Neural cell (in vitro differentiated cells): ENCODE measurements at regions not wholly inside any gene's neighbourhood (a gene's known extent, or its start where the extent isn't known, plus 50 kb on each side); places are given as distances from the start of the nearest gene placed in this dataset.

ENCODE experiments used
- H2AFZ ChIP-seq: fragments of 200-600, 300-800 bp; sonication (generic), shearing (Covaris generic); 2 replicates; pipeline ENCODE4 v1.6.0; 2014; ENCODE audit warnings: low read depth, mild to moderate bottlenecking, antibody characterized with exemption, low read length, moderate library complexity
- H3F3A ChIP-seq: fragments of 200-600 bp; shearing (Covaris generic); 2 replicates; pipeline ENCODE4 v1.6.1; 2016; ENCODE audit warnings: mild to moderate bottlenecking, moderate library complexity, mixed read lengths, antibody characterized with exemption, low read length; ENCODE audit not compliant: insufficient read depth, poor library complexity, severe bottlenecking
- H3K27ac ChIP-seq: fragments of 200-600, 300-800 bp; sonication (generic), shearing (Covaris generic); 2 replicates; pipeline ENCODE4 v1.5.1; 2014; ENCODE audit warnings: mild to moderate bottlenecking, low read length, moderate library complexity
- H3K27me3 ChIP-seq: fragments of 300-800, 200-600 bp; sonication (generic), shearing (Covaris generic); 2 replicates; pipeline ENCODE4 v1.6.0; 2014; ENCODE audit warnings: mild to moderate bottlenecking, low read depth, low read length, moderate library complexity; ENCODE audit not compliant: insufficient read depth
- H3K36me3 ChIP-seq: fragments of 300-800, 200-600 bp; sonication (generic), shearing (Covaris generic); 2 replicates; pipeline ENCODE4 v1.5.1; 2014; ENCODE audit warnings: mild to moderate bottlenecking, antibody characterized with exemption, low read length, moderate library complexity; ENCODE audit not compliant: insufficient read depth
- H3K4me2 ChIP-seq: fragments of 300-800, 200-600 bp; sonication (generic), shearing (Covaris generic); 2 replicates; pipeline ENCODE4 v1.6.0; 2014; ENCODE audit warnings: mild to moderate bottlenecking, low read length
- H3K4me3 ChIP-seq: fragments of 300-800, 200-600 bp; sonication (generic), shearing (Covaris generic); 2 replicates; pipeline ENCODE4 v1.5.1; 2014; ENCODE audit warnings: mild to moderate bottlenecking, low read length, moderate library complexity
- H3K79me2 ChIP-seq: fragments of 200-600 bp; shearing (Covaris generic); replicated peaks from 2 replicates; pipeline ENCODE4 v1.6.0; 2014; ENCODE audit warnings: mild to moderate bottlenecking, low read length, moderate library complexity; ENCODE audit not compliant: insufficient read depth
- H3K9ac ChIP-seq: fragments of 300-800, 200-600 bp; sonication (generic), shearing (Covaris generic); 2 replicates; pipeline ENCODE4 v1.6.1; 2016; ENCODE audit warnings: mild to moderate bottlenecking, low read length, mixed read lengths
- H3K9me2 ChIP-seq: fragments of 200-600 bp; shearing (Covaris generic); 2 replicates; pipeline ENCODE4 v1.6.1; 2016; ENCODE audit warnings: mild to moderate bottlenecking, low read length, mixed read lengths; ENCODE audit not compliant: insufficient read depth
- H3K9me3 ChIP-seq: fragments of 200-600, 300-800 bp; sonication (generic), shearing (Covaris generic); 2 replicates; pipeline ENCODE4 v1.6.1; 2016; ENCODE audit warnings: mild to moderate bottlenecking, mixed run types, low read length, moderate library complexity, mixed read lengths
- H4K20me1 ChIP-seq: fragments of 200-600 bp; shearing (Covaris generic); 2 replicates; pipeline ENCODE4 v1.6.1; 2016; ENCODE audit warnings: mild to moderate bottlenecking, mixed run types; ENCODE audit not compliant: insufficient read depth
- CTCF ChIP-seq: fragments of 450-650 bp; IDR thresholded peaks from 2 replicates; pipeline ENCODE4 v1.5.1; 2014; ENCODE audit warnings: antibody characterized with exemption, mild to moderate bottlenecking, moderate library complexity; ENCODE audit not compliant: poor library complexity, severe bottlenecking
- EP300 ChIP-seq: fragments of 450-650 bp; conservative IDR thresholded peaks from 2 replicates; pipeline ENCODE4 v1.6.1; 2014; ENCODE audit warnings: antibody characterized with exemption, mild to moderate bottlenecking, moderate library complexity; ENCODE audit not compliant: poor library complexity, severe bottlenecking
- EZH2 ChIP-seq: fragments of 200-600, 300-800 bp; shearing (Covaris generic), sonication (generic); IDR thresholded peaks from 2 replicates; pipeline ENCODE4 v1.6.1; 2014; ENCODE audit warnings: antibody characterized with exemption, low read length, borderline replicate concordance, mild to moderate bottlenecking; ENCODE audit not compliant: insufficient read depth, poor library complexity, severe bottlenecking
- MXI1 ChIP-seq: fragments of 450-650 bp; conservative IDR thresholded peaks from 2 replicates; pipeline ENCODE4 v1.6.1; 2014; ENCODE audit warnings: antibody characterized with exemption, mild to moderate bottlenecking; ENCODE audit not compliant: poor library complexity, severe bottlenecking
- POLR2AphosphoS5 ChIP-seq: IDR thresholded peaks from 2 replicates; pipeline ENCODE4 v1.6.1; 2012
- RAD21 ChIP-seq: fragments of 450-650 bp; conservative IDR thresholded peaks from 2 replicates; pipeline ENCODE4 v1.6.1; 2014; ENCODE audit warnings: antibody characterized with exemption, mild to moderate bottlenecking, moderate library complexity
- REST ChIP-seq: IDR thresholded peaks from 2 replicates; pipeline ENCODE4 v1.6.1; 2012; ENCODE audit warnings: borderline replicate concordance
- SMC3 ChIP-seq: fragments of 450-650 bp; conservative IDR thresholded peaks from 2 replicates; pipeline ENCODE4 v1.6.1; 2014; ENCODE audit warnings: antibody characterized with exemption, mild to moderate bottlenecking, moderate library complexity; ENCODE audit not compliant: poor library complexity
- TAF1 ChIP-seq: IDR thresholded peaks from 2 replicates; pipeline ENCODE4 v1.6.1; 2012; ENCODE audit warnings: low read depth

- Histone ChIP-seq H3K27me3 (no peaks in the 10 kb centered on the region), H3K4me3 (no peak overlapping the region)
- TF ChIP-seq POLR2AphosphoS5, result no peak
These were observed 1395.6 kb downstream of the SUCLG1 start for GRCh38 chr2:83063511-83063910.

DNA sequence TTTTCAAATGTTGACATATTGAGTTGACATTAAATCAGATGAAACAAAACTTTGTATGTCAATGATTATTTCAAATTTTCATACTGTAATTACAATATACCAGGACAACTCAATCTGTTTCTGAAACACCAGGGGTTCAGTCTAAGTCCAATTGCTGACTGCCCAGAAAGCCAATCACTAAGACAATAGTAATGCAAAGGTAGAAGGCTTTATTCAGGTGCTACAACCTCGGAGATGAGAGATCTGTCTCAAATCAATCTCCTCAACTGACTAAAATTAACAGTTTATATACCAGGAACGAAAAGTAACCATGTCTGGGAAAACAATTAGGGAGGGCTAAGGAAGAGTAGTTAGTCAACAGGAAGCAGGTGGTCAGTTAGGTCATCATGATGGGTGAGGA, 1400.4 kb downstream of the SUCLG1 start:
- no peaks in the 10 kb centered on the region for H4K20me1 ChIP-seq
- H3K36me3 ChIP-seq, result no peaks in the 10 kb centered on the region
- no peak overlapping the region for H3K27ac ChIP-seq
- no peaks in the 10 kb centered on the region for H3K9me3 ChIP-seq
- H3F3A ChIP-seq, result no peaks in the 10 kb centered on the region
- no peaks in the 10 kb centered on the region for H3K27me3 ChIP-seq
- no peak overlapping the region for H3K4me3 ChIP-seq
- no peaks in the 10 kb centered on the region for H3K9me2 ChIP-seq
- TF ChIP-seq EP300, result no peak
- no peak for TF ChIP-seq SMC3
- TF ChIP-seq POLR2AphosphoS5, result no peak
- TF ChIP-seq RAD21, result no peak
- no peak for TF ChIP-seq CTCF
- TF ChIP-seq EZH2, result no peak
- no peak for TF ChIP-seq REST
- TF ChIP-seq TAF1, result no peak
- TF ChIP-seq MXI1, result no peak
- no peak overlapping the region for H3K4me2 ChIP-seq
- no peaks in the 10 kb centered on the region for H3K79me2 ChIP-seq
- H2AFZ ChIP-seq, result no peak overlapping the region
- no peak overlapping the region for H3K9ac ChIP-seq

More at GRCh38 chr2:83063511-83063910, 1395.6 kb downstream of the SUCLG1 start:
- Histone ChIP-seq H2AFZ (no peak overlapping the region), H3F3A (no peaks in the 10 kb centered on the region), H3K9me3 (no peaks in the 10 kb centered on the region), H3K36me3 (no peaks in the 10 kb centered on the region), H3K9ac (no peak overlapping the region), H3K9me2 (no peaks in the 10 kb centered on the region), H3K27ac (no peak overlapping the region), H3K4me2 (no peak overlapping the region), H3K79me2 (no peaks in the 10 kb centered on the region), H4K20me1 (no peaks in the 10 kb centered on the region)

- Histone ChIP-seq H3F3A (no peaks in the 10 kb centered on the region), H2AFZ (no peak overlapping the region), H3K4me2 (no peak overlapping the region), H3K4me3 (no peak overlapping the region), H3K9me2 (no peaks in the 10 kb centered on the region), H3K27ac (no peak overlapping the region), H3K9me3 (no peaks in the 10 kb centered on the region), H3K36me3 (no peaks in the 10 kb centered on the region), H3K27me3 (no peaks in the 10 kb centered on the region), H3K9ac (no peak overlapping the region), H4K20me1 (no peaks in the 10 kb centered on the region), H3K79me2 (no peaks in the 10 kb centered on the region)
- TF ChIP-seq RAD21 (no peak), POLR2AphosphoS5 (no peak), SMC3 (no peak), TAF1 (no peak)
These were observed 1403.6 kb downstream of the SUCLG1 start for GRCh38 chr2:83055376-83056010.
